ENCODE measurements at regions not wholly inside any gene's neighbourhood (a gene's known extent, or its start where the extent isn't known, plus 50 kb on each side); places are given as distances from the start of the nearest gene placed in this dataset.

DNA sequence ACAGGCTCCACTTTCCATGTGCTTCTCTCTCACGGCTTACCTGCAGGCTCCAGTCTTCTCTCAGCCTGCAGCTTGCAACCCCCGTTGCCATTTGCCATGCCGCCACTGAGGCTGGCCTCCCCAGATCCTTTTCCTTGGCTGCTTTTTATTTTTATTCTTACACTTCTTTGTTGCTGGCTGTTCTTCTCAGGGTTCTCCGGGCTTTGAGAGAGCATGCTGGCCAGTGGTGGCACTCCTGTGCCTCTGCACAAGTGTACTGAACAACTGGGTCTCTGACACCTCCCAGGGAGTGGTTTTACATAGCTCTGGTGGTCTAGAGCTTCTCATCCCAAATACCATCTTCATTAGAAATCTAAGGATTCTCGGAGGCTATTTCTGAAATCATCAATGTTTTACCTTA, 241.7 kb upstream of the MTNR1B start:
- no peak for DNase-seq

- no peak for DNase-seq
These were observed 240.8 kb upstream of the MTNR1B start for GRCh38 chr11:92728628-92729027.

DNA sequence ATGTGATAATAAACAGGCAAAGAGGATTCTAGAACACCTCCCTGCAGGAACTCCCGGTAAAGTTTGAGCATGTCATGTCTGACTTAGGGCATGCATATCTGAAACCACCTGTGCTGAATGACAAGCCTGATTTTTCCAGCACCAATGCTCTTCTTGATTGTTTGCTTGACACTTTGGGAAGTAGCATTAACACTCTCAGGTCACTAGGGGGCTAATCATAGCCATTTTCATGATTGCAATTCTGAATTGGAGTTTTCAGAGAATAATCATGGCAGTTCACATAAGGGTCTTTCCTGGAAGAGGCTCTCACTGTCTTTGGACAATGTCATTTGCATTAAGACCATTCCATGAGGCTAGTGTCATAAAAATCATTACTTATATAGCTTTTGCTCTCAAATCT, 234.4 kb upstream of the MTNR1B start:
- no peak for DNase-seq

DNA sequence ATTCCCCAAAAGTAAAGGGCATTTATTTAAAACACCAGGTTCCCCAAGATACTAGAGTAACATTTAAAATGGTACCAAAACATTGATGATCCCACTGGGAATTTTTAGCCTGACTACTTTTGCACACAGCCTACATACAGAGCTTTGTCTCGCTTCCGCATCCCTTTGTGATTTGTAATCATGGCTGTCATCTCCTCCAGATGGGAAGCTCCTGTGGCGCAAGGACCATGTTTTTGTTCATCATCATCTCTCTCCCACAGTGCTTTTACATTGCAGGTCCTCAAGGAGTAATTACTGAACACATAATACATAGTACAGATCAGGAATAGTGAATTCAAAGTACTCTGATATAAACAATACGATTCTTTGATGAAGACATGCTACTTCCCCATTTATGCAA, 231.2 kb upstream of the MTNR1B start:
- DNase-seq, result no peak

GRCh38 chr11:92739041-92739440, 230.4 kb upstream of the MTNR1B start:
- DNase-seq, result no peak

GRCh38 chr11:92739491-92739890, 230.0 kb upstream of the MTNR1B start:
- DNase-seq, result no peak

DNA sequence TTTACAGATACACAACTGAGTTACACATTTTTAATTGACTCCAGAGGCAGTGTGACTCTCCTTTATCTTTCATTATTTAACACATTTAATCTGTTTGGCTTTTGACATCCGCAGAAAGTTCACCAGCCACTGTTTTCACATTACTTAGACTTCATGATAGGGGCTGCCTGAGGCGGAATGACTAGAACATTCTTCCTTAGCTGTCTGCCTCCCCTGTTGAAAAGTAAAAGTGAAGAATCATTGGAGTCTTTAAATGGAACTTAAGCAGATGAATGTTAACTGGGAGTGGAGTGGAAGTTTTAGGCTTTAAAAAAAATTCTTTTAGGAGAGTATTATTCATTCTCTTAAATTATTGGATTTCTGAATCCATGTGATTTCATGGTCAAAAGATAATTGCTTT, 229.2 kb upstream of the MTNR1B start:
- DNase-seq, result no peak

GRCh38 chr11:92744929-92745585, 224.4 kb upstream of the MTNR1B start:
- no peak for DNase-seq

- DNase-seq, result peak; percentile 16
These were observed 218.7 kb upstream of the MTNR1B start for GRCh38 chr11:92750794-92751193.

DNA sequence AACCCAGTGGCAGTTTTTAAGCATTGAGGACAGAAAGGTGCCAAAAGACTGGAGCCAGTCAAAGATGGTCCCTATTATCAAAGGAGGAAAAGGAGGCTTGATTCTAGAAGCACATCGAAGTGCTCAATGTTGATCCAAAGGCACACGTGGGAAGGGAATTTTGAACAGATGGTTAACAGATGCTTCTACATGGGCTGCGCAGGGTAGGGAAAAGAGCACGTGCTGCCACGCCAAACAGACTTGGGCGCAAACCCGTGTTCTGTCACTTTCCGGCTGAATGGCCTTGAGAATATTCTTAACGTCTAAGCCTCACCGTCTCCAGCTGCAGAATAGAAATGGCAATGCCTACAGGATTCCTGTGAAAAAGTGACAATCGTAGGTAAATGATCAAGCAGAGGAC, 217.9 kb upstream of the MTNR1B start:
- no peak for DNase-seq

GRCh38 chr11:92752122-92752521, 217.3 kb upstream of the MTNR1B start:
- no peak for DNase-seq

- no peak for DNase-seq
These were observed 216.3 kb upstream of the MTNR1B start for GRCh38 chr11:92753161-92753560.

GRCh38 chr11:92758241-92758780, 211.1 kb upstream of the MTNR1B start:
- DNase-seq, result no peak

GRCh38 chr11:92759571-92760214, 209.8 kb upstream of the MTNR1B start:
- no peak for DNase-seq

DNA sequence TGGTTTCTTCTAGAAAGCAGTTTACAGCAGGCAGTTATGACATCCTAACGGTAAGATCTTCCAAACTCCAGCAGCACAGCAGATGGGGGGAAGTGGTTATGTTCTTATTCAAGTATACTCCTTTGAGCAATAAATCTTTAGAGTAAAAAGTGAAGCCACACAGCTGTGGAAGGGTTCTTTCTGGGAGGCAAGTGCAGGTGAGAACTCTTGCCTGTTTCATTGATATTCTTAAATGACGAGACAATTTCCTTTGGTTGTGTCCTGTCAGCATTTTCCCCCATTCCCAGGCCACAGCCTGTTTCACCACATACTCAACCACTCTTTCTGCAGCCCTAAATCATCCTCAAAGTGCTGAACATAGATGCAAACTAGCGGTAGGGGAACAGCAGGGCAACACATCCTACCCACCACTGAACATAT, 207.3 kb upstream of the MTNR1B start:
- DNase-seq, result no peak

GRCh38 chr11:92763336-92763735, 206.1 kb upstream of the MTNR1B start:
- no peak for DNase-seq

DNA sequence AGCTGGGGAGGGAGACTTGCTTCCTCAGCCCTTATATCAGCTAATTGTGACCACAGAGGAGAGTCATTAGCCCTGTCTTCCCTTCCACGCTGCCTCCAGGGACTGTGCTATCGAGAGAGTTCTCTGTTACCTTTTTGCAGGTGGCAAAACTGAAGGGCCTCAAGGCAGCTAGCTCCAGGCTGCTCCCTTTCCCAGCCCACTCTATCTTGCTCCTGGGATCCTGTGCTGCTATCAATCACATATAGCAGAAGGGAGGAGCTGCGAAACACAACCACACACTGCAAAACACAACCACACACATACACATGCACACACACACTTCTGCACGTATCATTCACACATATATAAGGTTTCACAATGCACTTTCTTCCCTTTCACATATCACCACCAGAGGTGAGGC, 205.3 kb upstream of the MTNR1B start:
- DNase-seq, result no peak

GRCh38 chr11:92765082-92765840, 204.2 kb upstream of the MTNR1B start:
- no peak for DNase-seq

DNA sequence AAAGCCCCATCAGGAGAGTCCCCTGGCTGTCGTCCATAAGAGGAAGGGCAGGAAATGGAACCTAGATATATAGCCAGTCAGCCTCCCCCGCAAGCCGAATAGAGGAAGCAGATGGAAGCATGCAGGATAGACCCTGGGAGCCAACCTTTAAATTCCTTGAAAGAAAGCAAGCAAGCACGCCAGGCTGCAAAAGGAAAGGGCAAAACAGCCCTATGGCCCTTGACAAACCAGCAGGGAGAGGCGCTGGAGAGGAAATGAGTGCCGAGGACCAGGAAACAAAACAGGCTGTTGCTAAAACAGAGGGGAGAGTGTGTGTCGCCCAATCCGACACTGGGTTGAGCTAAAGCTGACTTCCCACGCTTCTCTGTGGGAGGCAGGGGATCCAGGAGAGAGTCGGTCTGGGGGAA, 203.5 kb upstream of the MTNR1B start:
- DNase-seq, result no peak

- no peak for DNase-seq
These were observed 202.8 kb upstream of the MTNR1B start for GRCh38 chr11:92766698-92767097.

DNA sequence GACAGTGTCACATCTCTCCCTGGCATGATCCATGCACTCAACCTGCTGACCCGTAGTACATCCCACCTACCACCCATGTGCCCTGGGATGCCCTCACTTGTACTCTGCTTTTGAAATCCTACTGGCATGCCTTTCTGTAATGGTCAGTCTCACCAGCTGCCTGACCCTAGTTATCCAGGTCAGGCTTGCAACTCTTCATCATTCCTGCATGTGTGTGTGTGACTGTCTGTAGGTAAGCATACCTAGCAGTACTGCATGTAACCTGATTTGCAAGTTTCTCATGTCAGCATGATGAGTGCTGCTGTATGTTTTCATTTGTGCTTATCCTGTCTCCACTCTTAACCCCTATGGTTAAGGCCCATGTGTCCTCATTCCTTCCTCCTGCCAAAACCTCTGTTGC, 202.0 kb upstream of the MTNR1B start:
- no peak for DNase-seq

GRCh38 chr11:92768121-92768840, 201.2 kb upstream of the MTNR1B start:
- no peak for DNase-seq

DNA sequence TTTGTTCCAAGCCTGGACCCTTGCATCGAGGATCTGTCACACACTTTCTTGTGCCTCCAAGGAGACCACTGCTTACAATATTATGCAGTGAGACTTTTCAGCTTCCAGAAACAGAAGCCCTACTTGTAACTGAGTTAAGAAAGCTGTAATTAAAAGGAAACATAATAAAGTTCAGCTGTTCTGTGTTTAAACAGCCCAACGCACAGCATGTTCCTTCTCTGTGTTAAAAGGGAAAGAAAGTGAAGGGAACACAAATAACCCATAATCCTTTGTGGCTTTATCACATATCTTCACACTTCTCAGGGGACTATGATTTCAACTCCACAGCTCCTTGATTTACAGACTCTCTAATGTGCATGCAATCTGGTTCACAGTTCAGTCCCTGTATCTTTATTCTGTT, 200.3 kb upstream of the MTNR1B start:
- DNase-seq, result no peak

All from NCI-H146 (cell line).